HL-60/S4 treated with retinoic acid at 250 ng/mL for 4 days and 3 days (cell line): ENCODE measurements at regions not wholly inside any gene's neighbourhood (a gene's known extent, or its start where the extent isn't known, plus 50 kb on each side); places are given as distances from the start of the nearest gene placed in this dataset.

Source experiments
- in situ Hi-C: fragments of 300-500 bp; cut with MboI; formaldehyde crosslinking; loops from 2 replicates; pipeline ENCODE4 v1.7.0; 2022; ENCODE audit warnings: low sequenced_read_pairs

DNA sequence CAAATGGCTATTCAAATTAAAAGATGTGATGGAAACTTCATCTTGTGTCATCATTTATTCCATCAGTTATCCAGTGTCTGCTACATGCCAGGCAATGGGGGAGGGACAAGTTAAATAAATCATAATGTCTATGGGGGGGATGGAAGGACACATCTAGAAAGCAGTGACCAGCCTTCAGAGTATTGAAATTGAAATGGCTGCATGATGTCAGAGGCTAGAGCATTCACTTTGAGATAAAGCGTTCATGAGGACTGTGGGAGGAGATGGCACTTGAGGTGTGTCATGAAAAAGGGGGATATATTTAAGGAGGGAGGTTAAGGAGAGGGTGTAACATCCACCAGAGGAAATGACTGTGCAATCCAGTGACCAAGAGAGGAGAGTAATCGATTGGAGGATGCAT is 50.6 kb downstream of the SLIT2 start:
- in situ Hi-C loops, result no loop called here

DNA sequence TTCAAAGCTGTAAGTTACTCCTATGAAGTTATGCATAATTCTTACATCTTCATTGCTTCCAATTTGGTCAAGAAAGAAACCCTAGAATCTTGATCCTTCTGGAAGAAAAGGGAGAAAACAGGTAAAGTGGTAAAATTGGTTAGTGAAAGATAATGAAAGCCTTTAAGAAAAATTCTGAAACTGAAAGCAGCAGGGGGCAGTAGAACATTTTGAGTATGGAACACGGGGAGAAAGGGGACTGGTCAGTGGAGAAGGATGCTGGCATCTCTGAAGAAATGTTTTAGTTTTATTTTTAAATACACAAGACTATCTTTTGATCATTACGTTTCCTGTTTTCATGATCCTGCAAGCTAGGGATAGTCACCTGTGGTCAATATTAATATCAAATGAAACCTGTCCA is 54.3 kb downstream of the SLIT2 start:
- in situ Hi-C loops, result no loop called here

DNA sequence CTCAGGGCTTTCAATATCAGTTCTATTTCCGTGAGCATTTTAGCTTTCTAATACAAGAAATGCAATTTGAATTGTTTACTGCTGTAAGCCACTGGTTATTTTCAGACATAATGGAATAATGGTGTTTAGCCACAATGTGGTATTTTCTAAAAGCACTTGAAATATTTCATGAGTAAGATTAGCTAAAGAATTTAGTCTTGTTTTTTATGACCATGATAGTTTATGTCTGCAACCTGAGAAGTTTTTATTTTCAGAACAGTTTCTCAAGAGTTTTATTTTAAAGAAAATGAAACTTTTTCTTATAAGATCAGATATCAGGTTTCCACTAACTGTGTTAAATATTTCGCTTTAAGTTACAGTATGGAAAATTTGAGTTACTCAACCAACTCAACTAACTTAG is 60.2 kb downstream of the SLIT2 start:
- in situ Hi-C loops, result no loop called here

DNA sequence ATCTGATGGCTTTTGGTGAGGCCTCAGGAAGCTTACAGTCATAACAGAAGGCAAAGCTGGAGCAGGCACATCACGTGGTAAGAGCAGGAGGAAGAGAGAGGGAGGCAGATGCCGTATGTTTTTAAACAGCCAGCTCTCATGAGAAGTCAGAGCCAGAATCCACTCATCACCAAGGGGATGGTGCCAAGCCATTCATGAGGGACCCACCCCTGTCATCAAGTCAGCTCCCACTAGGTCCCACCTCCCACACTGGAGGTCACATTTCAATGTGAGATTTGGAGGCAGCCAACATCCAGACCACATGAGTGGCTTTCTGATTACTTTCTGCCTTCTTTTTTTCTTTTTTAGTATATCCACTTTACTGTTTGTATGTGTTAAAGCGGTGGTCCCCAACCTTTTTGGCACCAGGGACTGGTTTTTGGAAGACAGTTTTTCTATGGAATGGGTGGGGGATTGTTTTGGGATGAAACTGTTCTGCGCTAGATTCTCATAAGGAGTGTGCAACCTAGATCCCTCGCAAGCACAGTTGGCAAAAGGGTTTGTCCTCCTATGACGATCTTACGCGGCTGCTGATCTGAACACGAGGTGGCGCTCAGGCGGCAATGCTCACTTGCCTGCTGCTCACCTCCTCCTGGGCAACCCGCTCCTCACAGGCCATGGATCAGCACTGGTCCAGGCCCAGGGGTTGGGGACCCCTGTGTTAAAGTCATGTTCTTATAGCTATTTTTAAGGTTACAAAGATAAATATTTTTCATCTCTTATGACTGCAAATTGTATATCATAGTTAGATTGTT is 61.7 kb downstream of the SLIT2 start:
- in situ Hi-C loops, result no loop called here

DNA sequence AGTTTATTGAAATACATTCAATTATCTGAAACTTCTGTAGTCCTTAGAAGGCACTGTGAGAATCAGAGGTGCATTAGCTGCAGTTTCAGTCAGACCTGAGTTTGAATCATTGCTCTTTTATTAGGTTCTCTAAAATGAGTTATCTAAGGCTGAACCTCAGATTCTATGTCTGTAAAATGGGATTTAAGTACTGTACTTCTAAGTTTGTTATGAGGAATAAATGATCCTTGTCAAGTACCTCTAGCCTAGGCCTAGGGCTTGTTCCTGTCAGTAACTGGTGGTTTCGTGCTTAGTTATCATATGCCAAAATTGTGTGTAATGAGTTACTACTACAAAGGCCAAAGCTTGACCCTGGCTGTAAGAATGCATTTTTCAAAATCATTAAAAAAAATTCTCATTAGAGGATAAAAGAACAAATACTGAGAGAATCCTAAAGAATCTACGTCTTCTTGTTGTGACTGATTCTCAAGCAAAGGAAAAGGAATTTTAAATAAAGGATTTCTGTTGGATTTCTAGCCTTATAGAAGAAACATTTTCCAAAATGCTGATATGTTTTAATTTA is 65.8 kb downstream of the SLIT2 start:
- in situ Hi-C loops, result no loop called here

DNA sequence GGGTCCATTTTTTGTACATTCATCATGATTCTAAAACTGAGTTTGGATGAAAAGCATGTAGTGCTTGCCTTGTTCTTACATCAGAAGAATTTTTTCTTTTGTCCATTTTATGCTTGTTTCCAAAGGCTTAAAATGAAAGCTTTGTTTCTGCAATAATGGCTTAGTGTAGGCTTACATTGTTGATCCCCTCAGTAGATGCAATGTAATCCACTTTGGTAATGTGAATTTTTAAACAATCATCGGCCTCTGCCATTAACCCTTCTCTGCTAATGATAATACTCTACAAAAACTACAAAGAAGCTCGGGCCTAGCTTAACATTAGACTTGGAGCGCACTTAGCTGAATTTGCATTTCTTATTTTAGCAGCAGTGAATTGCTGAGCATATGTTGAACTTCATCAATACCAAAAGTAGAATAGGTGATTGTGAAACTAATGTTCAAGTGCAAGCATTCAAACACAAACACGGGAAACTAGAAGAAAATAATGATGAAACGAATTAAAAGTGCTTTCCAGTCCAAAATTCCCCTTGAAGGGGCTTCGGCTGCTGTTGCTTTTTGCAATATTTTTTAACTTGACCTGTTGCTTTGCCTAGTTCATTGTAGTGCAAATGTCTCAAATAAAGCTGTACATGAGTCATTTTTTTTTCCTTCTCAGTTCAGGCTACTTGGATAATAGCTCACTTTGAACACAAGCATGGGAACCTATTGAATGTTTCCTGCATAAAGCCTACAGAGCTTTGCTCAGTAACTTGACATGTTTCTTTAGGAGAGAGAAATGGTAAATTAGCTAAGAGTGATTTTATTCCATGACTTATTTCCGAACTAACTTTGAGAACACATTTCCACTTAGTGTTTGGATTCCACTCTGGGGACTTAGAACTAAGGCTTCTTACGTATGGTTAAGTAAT is 66.5 kb downstream of the SLIT2 start:
- in situ Hi-C loops, result no loop called here

DNA sequence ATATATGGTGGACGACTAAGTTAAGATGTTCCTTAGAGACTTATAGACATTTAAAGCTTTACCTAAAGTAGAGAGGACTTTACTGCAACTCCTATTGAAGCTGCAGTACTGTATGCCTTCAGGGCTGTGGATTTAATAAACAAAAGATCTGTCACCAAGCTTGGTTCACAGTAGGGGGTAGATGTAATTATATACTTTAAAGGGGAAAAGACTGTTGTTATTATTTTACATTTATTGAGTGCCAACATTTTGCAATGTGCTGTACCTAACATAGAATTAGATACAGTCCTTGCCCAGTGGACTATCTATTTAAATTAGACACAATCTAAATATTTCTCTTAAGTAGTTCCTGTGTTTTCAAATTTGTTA is 67.2 kb downstream of the SLIT2 start:
- in situ Hi-C loops, result no loop called here

DNA sequence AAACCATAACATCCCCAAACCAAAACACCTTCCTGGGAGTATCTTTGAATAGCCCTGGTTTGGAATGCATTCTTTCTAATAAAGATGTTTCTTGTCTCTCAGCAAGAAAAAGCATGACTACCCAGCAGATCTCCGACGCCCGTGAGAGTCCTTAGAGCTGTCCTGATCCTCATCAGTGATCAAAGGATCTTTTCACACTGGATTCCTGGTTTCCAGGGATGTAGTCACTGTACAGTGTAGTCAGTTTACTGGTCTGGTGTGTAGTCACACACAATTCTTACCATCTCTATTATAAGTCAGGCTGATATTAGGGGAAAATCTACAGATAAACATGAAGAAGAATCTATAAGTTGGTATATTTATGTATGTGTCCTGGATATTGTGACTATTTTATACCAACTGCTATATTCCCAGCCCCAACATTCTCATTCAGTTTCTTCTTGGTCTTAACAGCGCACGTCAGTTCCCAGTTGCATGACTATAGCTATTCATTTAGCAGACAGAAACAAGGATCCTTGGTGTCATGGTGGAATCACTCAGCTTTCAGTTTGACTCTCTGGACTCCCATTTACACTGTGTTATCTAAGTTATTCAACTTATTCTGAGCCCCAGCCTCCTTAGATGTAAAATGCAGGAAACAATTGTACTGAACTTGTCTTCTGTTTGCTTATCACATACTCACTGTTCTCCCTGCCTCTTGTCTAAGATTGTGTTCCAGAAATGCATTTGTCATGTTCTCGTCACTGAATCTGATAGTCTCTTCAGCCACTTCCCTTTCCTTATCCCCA is 68.3 kb downstream of the SLIT2 start:
- in situ Hi-C loops, result no loop called here

DNA sequence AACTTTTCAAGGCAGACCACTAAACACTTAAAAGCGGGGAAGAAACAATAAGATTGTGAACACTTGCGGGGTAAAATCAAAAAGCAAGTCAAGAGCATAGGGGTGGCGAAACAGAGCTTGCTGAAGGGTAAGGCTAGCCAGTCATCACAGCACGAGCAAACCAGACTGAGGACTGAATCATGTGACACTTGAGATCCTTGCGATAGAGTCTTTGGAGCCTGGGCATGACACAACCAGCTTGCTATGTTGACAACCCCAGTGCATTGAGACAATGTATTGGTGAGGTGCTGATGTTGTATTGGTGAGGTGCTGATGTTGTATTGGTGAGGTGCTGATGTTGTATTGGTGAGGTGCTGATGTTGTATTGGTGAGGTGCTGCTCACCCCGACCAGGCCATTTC is 72.3 kb downstream of the SLIT2 start:
- in situ Hi-C loops, result no loop called here

DNA sequence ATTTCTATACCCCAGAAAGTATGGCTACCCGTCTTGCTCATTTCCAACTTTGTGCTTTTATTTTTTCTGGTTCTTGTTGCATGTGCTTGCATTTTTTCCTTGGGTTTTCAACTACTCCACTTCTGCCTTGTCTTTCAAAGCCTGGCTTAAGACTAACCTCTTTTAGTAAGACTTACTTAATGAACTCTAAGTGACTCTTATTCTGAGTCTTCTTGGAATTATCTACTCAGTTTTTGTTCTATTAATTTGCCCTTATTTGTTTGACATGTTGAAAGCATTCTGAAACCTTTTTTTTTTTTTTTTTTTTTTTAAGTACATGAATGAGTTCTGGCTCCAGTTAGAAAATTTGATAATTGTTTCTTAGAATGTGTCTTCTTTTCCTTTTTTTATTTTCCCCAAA is 74.8 kb downstream of the SLIT2 start:
- in situ Hi-C loops, result no loop called here

DNA sequence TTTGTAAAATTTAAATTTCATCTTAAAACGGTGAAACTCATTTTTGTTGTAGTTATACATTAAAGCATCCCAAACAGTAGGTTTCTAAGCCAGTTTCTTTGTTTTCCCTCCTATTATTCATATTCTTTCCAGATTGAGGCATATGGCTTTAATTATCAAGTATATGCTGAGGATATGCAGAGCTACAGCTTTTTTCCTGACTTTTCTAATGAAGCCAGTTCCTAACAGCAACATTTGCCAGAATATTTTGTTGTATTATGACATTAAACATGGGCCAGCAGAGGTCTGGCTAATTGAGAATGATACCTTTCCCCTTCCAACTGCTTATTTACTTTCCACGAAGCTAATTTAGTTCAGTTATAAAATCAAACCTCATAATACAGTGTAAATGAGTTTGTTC is 75.3 kb downstream of the SLIT2 start:
- in situ Hi-C loops, result no loop called here

DNA sequence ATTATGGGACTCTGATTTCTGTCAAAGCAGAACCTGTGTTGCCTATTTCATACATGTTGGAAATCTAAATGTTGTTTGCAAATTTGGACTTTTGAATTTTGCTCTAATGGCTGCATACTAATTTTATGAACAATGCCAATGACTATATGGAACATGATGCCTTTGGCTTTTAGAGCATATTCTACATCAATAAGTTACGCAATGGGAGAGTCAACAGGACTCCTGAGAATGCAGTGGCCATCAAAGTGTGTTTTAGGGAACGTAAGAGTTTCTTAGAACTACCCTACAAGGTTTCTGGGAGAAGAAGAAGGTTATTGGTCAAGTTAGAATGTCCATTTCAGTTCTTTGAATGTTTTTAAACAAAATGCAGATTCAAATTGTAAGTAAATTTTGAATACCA is 76.1 kb downstream of the SLIT2 start:
- in situ Hi-C loops, result no loop called here

DNA sequence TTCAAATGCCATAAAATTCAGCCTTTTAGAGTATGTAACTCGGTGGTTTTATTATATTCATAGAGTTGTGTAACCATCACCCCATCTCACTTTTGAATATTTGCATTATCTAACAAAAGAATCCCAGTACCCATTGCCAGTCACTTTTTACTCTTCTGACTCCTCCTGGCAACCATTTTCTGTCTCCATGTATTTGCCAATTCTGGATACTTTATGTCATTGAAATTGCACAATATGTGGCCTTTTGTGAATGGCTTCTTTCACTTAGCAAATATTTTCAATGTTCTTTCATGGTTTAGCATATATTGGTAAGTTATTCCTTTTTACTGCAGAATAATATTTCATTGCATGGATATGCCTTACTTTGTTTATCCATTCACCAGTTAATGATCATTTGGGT is 79.9 kb downstream of the SLIT2 start:
- in situ Hi-C loops, result no loop called here

DNA sequence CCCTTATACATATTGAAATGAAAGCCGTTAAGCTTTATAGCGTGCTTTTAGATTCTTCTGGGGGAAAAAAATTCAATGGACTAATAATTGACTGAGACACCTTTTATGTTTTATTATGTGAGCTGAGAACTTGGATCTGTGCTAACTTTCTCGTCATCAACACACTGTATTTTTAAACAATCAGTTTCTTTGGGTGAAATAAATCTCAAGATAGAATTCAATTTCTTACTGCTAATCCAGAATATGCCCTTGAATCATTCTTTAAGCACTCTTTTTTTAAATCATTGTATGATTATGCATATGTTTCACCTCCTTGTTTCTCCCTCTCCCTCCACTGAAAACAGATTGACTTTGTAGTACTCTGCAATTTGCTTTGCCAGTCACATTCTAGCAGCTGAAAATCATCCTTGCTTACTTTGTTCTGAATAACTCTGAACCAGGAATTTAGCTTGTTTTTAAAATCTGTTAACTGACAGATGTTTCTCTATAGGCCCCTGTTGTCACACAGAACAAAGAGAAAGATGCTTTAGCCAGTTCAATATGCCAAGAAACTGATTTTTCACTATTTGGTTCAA is 81.5 kb downstream of the SLIT2 start:
- in situ Hi-C loops, result no loop called here

DNA sequence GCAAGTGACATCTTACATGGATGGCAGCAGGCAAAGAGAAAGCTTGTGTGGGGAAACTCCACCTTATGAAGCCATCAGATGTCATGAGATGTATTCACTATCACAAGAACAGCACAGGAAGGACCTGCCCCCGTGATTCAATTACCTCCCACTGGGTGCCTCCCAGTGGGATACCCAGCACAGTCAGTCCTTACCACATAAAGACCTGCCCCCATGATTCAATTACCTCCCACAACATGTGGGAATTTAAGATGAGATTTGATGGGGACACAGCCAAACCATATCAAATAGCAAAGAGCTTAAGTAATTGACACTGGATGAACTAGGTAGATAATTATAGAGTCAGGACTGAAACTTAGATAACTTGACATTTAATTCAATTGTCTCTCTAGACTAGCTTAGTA is 85.6 kb downstream of the SLIT2 start:
- in situ Hi-C loops, result no loop called here

DNA sequence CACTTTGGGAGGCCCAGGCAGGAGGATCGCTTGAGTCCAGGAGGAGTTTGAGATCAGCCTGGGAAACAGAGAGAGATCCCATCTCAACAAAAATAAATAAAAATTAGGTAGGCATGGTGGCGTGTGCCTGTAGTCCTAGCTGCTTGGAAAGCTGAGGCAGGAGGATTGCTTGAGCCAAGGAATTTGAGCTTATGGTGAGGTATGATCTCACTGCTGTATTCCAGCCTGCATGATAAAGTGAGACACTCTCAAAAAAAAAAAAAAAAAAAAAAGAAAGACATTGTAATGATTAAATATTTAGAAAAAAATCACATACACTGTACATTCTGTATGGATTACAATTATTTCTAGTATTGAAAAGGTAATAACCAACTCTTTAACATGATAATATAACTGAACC is 87.1 kb downstream of the SLIT2 start:
- in situ Hi-C loops, result no loop called here

DNA sequence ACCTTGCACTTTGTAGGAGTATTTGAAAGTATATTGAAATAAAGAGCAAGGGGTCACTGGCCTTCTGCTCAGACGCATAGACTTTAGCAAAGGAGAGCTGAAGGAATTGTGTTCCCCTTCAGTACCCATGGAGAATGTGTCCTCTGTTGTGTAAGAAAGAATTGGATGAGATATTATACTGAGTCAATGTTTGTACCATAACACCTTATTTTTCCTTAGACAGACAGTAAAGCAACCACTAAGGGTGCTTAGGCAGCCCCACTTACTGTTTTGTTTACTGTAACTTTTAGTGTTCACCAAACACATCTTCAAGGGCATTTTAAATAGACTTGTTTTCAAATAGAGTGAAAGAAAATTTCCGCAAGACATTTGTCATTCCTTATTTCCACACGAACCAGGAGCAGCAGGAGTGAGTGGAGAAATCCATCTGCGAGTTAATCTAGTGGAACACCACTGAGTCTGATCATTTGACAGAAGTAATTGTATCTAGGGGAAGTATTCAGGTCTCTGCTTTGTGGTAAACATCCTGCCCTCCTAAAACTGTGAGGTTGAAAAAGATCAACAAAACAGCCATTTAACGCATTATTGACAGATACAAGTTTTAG is 89.5 kb downstream of the SLIT2 start:
- in situ Hi-C loops, result no loop called here

DNA sequence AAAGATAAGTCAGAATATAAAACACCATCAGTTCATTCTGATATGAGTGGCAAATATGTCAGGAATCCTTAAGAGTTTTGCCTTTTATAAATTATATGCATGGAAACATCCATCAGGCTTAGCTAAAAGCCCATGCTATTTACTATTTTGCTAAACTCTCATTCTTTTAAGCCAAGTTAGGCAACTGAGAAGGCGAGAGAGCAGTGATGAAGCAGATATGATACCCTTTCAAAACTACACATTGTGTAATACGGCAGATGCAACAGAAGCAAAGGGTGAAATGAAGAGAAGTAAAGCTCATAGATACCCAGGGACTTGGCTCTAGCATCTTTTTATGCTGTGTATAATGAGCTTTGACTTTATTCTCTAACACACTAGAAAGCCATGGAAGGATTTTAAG is 95.8 kb downstream of the SLIT2 start:
- in situ Hi-C loops, result no loop called here

DNA sequence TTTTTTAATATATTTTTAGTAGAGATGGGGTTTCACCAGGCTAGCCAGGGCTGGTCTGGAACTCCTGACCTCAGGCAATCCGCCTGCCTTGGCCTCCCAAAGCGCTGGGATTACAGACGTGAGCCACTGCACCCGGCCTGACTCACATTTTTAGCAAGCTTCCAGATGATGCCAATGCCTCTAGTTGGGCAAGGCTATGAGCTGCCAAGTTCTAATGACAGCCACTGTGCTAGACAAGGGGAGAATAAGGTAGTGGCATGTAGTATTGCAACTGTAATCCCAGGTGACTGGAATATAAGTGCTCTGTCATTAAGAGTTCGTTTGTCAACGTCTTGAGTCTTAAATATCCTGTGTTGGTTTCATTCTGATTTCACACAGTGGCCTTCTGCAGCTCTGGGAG is 96.7 kb downstream of the SLIT2 start:
- in situ Hi-C loops, result no loop called here

DNA sequence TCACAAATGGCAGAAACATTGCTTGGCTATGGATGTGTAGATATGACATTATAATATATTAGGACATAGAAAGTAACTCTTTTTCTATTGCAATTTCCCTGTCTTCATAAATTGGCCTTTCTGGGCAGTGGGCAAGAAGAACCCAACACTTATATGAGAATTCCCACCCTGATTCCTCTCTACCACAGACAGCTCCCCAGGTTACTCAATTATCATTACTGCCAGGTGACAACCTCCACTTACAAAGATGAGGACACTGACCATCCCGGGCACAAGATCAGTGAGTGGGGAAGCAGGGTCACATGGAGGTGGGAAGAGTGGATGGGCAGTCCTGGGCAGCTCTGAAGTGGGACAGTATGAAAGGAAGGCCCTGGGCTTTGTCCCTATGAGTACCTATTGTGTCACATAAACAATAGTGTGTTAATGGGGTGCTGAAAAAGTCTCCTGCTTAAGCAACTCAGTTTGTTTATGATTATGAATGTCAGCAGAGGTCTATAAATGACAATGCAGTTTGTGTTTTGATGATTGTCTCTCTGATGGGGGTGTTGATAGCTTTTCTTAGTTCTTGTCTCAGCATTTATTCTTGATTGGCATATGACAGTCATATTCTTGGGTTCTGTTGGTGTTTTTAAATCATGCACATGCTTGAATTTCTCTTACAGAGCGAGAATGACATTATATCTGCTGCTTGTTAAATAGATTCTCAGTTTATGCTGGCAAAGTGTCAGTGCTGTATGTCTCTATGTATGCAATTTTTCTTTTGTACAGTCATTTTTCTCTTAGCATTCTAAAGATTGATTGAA is 99.9 kb downstream of the SLIT2 start:
- in situ Hi-C loops, result no loop called here
